ENCODE measurements at regions not wholly inside any gene's neighbourhood (a gene's known extent, or its start where the extent isn't known, plus 50 kb on each side); places are given as distances from the start of the nearest gene placed in this dataset.

- TF ChIP-seq CTCF (IDR thresholded peaks at IDR 0.05) (peak; percentile 67 to 78 (median 71)), POLR2A (IDR thresholded peaks at IDR 0.05) (no peak)
These were observed 150.1 kb downstream of the SLC38A4 start for GRCh38 chr12:46675736-46676135.

Measured in right lobe of liver (tissue), 4 donors.